ENCODE measurements at regions not wholly inside any gene's neighbourhood (a gene's known extent, or its start where the extent isn't known, plus 50 kb on each side); places are given as distances from the start of the nearest gene placed in this dataset.

GRCh38 chr9:135363596-135363995, 116.0 kb upstream of the PPP1R26 start:
- H3K9me3 ChIP-seq (ENCODE audit: control insufficient read depth, low read depth, low read length) = no peaks in the 10 kb centered on the region
- TF ChIP-seq CTCF (optimal IDR thresholded peaks at IDR 0.05 in 1 of 3, IDR thresholded peaks at IDR 0.05 in 1 of 3, conservative IDR thresholded peaks at IDR 0.05 in 1 of 3; ENCODE audit: extremely low read depth in 1 of 3, insufficient read depth in 2 of 3, low read length in 3 of 3) = no peak
- TF ChIP-seq EZH2 (IDR thresholded peaks at IDR 0.05; ENCODE audit: low read length) = no peak
- H2AFZ ChIP-seq (ENCODE audit: control insufficient read depth, low read length) = no peak overlapping the region
- no peak overlapping the region for H3K4me2 ChIP-seq (ENCODE audit: control insufficient read depth, extremely low read depth, insufficient read depth, low read depth, low read length)
- no peaks in the 10 kb centered on the region for H3K9me1 ChIP-seq (ENCODE audit: control insufficient read depth, extremely low read depth, insufficient read depth, low read length)
- no peak overlapping the region for H3K27ac ChIP-seq (ENCODE audit: control insufficient read depth, insufficient read depth, low read length)
- no peak overlapping the region for H3K4me3 ChIP-seq (ENCODE audit: control insufficient read depth in 2 of 3, extremely low read depth in 1 of 3, insufficient read depth in 2 of 3, low read depth in 1 of 3, low read length in 3 of 3)
- H3K27me3 ChIP-seq (ENCODE audit: control insufficient read depth, extremely low read depth, insufficient read depth, low read length) = no peaks in the 10 kb centered on the region
- H3K79me2 ChIP-seq (ENCODE audit: control insufficient read depth, insufficient read depth, low read length) = no peaks in the 10 kb centered on the region
- FAIRE-seq = no peak
- no peaks in the 10 kb centered on the region for H3K4me1 ChIP-seq (ENCODE audit: control insufficient read depth, extremely low read depth, insufficient read depth, low read length)
- H4K20me1 ChIP-seq (ENCODE audit: control insufficient read depth, extremely low read depth, insufficient read depth, low read length) = no peaks in the 10 kb centered on the region
- dilution Hi-C loops (cut with MboI; ENCODE audit: extremely low pct_ligation_motif_present, low sequenced_read_pairs) = no loop called here
- no peak overlapping the region for H3K9ac ChIP-seq (ENCODE audit: control insufficient read depth, extremely low read depth, insufficient read depth, low read length)
- H3K36me3 ChIP-seq (ENCODE audit: control insufficient read depth in 2 of 2, extremely low read depth in 1 of 2, insufficient read depth in 2 of 2, low read length in 2 of 2) = no peaks in the 10 kb centered on the region
- no peak for DNase-seq (ENCODE audit: low read depth, low spot score)

- H3K79me2 ChIP-seq (ENCODE audit: control insufficient read depth, insufficient read depth, low read length) = no peaks in the 10 kb centered on the region
- H3K9me3 ChIP-seq (ENCODE audit: control insufficient read depth, low read depth, low read length) = no peaks in the 10 kb centered on the region
- H3K9ac ChIP-seq (ENCODE audit: control insufficient read depth, extremely low read depth, insufficient read depth, low read length) = no peak overlapping the region
- no peaks in the 10 kb centered on the region for H3K9me1 ChIP-seq (ENCODE audit: control insufficient read depth, extremely low read depth, insufficient read depth, low read length)
- DNase-seq (ENCODE audit: low read depth, low spot score) (no peak), FAIRE-seq (no peak)
- TF ChIP-seq EZH2 (IDR thresholded peaks at IDR 0.05; ENCODE audit: low read length) (no peak), CTCF (optimal IDR thresholded peaks at IDR 0.05 in 1 of 3, IDR thresholded peaks at IDR 0.05 in 1 of 3, conservative IDR thresholded peaks at IDR 0.05 in 1 of 3; ENCODE audit: extremely low read depth in 1 of 3, insufficient read depth in 2 of 3, low read length in 3 of 3) (no peak)
- no peaks in the 10 kb centered on the region for H4K20me1 ChIP-seq (ENCODE audit: control insufficient read depth, extremely low read depth, insufficient read depth, low read length)
- no peaks in the 10 kb centered on the region for H3K27me3 ChIP-seq (ENCODE audit: control insufficient read depth, extremely low read depth, insufficient read depth, low read length)
- H3K36me3 ChIP-seq (ENCODE audit: control insufficient read depth in 2 of 2, extremely low read depth in 1 of 2, insufficient read depth in 2 of 2, low read length in 2 of 2) = no peaks in the 10 kb centered on the region
- dilution Hi-C loops (cut with MboI; ENCODE audit: extremely low pct_ligation_motif_present, low sequenced_read_pairs) = loop anchor here (5.0 kb wide), 1 partner anchor 48 kb away; no protein-coding TSS in a partner anchor
- no peak overlapping the region for H3K4me2 ChIP-seq (ENCODE audit: control insufficient read depth, extremely low read depth, insufficient read depth, low read depth, low read length)
- H2AFZ ChIP-seq (ENCODE audit: control insufficient read depth, low read length) = no peak overlapping the region
- H3K4me1 ChIP-seq (ENCODE audit: control insufficient read depth, extremely low read depth, insufficient read depth, low read length) = peaks cover 6% of the 10 kb centered on the region
- no peak overlapping the region for H3K4me3 ChIP-seq (ENCODE audit: control insufficient read depth in 2 of 3, extremely low read depth in 1 of 3, insufficient read depth in 2 of 3, low read depth in 1 of 3, low read length in 3 of 3)
- H3K27ac ChIP-seq (ENCODE audit: control insufficient read depth, insufficient read depth, low read length) = no peak overlapping the region
Observed at GRCh38 chr9:135365013-135365768, 114.4 kb upstream of the PPP1R26 start.

Data from keratinocyte (primary cell).